ENCODE measurements at regions not wholly inside any gene's neighbourhood (a gene's known extent, or its start where the extent isn't known, plus 50 kb on each side); places are given as distances from the start of the nearest gene placed in this dataset.

DNA sequence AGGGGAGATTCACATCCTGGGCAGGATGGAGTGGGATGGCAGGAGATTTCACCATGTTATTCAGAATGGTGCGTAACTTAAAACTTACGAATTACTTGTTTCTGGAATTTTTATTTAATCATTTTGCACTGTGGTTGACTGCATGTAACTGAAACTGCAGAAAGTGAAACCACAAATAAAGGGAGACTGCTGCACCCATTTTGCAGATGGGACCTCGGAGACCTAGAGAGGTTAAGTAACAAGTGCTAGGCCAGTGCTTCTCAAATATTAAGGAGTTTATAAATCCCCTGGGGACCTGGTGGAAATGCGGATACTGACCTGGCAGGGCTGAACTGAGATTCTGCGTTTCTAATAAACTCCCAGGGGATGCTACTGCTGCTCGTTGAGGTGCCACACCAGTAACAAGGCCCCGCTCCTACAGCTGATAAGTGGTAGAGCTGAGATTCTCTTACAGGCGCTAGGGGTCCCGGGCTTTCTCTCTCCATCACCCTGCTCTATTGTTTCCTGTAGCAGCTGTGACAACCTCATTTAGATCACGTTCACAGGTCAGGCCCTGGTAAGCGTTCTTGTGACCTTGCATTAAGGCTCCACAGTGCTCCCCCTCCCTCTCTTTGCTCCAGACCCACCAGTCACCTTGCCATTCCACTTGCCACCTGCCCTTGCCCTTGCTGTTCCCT, 167.1 kb upstream of the CDH13 start:
- no peak for ATAC-seq (ENCODE audit: low read depth)
- Mint-ChIP-seq H3K36me3 (ENCODE audit: low read depth) (no peaks in the 10 kb centered on the region), H3K9me3 (no peaks in the 10 kb centered on the region), H3K27ac (no peak overlapping the region), H3K4me1 (no peaks in the 10 kb centered on the region), H3K27me3 (no peaks in the 10 kb centered on the region), H3K4me3 (no peak overlapping the region)
- ChIA-PET CTCF (no interaction called here), POLR2A (no interaction called here)
- intact Hi-C loops (cut with micrococcal nuclease): no loop called here
- DNase-seq: no peak
- TF ChIP-seq, protein P1, sequence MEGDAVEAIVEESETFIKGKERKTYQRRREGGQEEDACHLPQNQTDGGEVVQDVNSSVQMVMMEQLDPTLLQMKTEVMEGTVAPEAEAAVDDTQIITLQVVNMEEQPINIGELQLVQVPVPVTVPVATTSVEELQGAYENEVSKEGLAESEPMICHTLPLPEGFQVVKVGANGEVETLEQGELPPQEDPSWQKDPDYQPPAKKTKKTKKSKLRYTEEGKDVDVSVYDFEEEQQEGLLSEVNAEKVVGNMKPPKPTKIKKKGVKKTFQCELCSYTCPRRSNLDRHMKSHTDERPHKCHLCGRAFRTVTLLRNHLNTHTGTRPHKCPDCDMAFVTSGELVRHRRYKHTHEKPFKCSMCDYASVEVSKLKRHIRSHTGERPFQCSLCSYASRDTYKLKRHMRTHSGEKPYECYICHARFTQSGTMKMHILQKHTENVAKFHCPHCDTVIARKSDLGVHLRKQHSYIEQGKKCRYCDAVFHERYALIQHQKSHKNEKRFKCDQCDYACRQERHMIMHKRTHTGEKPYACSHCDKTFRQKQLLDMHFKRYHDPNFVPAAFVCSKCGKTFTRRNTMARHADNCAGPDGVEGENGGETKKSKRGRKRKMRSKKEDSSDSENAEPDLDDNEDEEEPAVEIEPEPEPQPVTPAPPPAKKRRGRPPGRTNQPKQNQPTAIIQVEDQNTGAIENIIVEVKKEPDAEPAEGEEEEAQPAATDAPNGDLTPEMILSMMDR (IDR thresholded peaks at IDR 0.05): no peak

DNA sequence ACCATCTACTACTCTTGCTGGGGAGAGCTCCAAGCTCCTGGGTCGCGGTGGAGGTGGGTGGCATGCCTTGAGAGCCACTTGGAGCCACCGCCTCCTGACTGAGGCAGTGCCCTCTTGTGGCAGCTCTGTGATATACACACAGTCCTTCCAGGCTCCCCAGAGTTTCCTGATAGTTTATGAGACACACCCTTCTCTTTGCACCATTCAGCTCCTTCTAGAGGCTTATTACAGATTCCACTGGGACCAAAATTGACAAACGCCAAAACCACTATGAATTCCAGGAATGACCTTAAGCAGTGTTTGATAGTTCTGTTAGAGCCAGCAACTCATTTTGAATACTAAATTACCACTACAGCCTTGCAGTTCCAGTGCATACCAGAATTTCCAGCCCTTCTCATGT, 170.1 kb upstream of the CDH13 start:
- H3K27me3 Mint-ChIP-seq: no peaks in the 10 kb centered on the region
- ATAC-seq (ENCODE audit: low read depth): peak; percentile 21
- intact Hi-C loops (cut with micrococcal nuclease): no loop called here
- H3K4me1 Mint-ChIP-seq: no peaks in the 10 kb centered on the region
- TF ChIP-seq, protein P1 (IDR thresholded peaks at IDR 0.05): no peak
- H3K9me3 Mint-ChIP-seq: no peaks in the 10 kb centered on the region
- CTCF ChIA-PET: interaction anchor here (0.7 kb wide), 1 partner anchor 70 kb away, joined by 3 read pairs; no protein-coding TSS in a partner anchor
- DNase-seq: no peak
- no peaks in the 10 kb centered on the region for H3K36me3 Mint-ChIP-seq (ENCODE audit: low read depth)
- H3K4me3 Mint-ChIP-seq: no peak overlapping the region
- no peak overlapping the region for H3K27ac Mint-ChIP-seq
- POLR2A ChIA-PET: no interaction called here

DNA sequence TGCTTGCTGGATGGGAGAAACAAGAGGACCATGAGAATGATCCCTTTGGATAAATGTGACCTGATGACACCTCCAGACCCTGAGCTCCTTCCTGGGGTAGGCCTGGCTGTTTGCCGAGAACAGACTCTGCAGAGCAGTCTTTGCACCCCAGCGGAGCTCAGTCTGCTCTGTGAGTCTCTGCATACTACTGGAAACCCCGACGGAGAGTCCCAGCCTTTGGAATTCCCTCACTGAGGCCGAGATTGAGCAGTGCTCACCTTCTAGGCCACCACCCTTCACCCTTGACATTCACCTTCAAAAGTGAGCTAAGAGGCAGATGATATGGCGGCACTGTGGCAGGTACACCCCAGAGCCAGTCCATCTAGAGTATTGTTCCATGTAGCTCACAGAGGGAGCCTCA, 172.2 kb upstream of the CDH13 start:
- DNase-seq: no peak
- ChIA-PET CTCF (no interaction called here), POLR2A (no interaction called here)
- Mint-ChIP-seq H3K27me3 (no peaks in the 10 kb centered on the region), H3K9me3 (no peaks in the 10 kb centered on the region), H3K4me3 (no peak overlapping the region), H3K36me3 (ENCODE audit: low read depth) (no peaks in the 10 kb centered on the region), H3K4me1 (no peaks in the 10 kb centered on the region), H3K27ac (no peak overlapping the region)
- no peak for ATAC-seq (ENCODE audit: low read depth)
- intact Hi-C loops (cut with micrococcal nuclease): no loop called here
- TF ChIP-seq, protein P1 (IDR thresholded peaks at IDR 0.05): no peak

DNA sequence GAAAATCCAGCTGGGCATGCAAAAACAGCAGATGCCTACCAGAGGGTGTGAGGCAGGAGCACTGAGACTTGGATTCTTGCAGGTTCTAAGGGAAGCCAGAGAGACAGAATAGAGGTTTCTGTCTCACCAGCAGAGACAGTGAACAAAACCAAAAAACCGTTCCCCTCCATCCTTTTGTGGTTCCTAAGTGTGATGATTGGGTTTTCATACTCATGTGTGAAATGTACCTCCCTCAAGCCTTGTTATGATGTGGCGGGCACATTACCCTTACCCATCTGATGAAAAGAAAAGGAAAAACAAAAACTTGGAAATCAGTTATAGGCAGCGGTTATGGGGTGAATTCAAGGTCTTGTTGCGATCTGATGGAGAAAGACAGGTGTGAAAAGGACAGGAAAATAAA, 172.6 kb upstream of the CDH13 start:
- TF ChIP-seq, protein P1 (IDR thresholded peaks at IDR 0.05): no peak
- DNase-seq (no peak), ATAC-seq (ENCODE audit: low read depth) (no peak)
- H3K4me1 Mint-ChIP-seq: no peaks in the 10 kb centered on the region
- H3K36me3 Mint-ChIP-seq (ENCODE audit: low read depth): no peaks in the 10 kb centered on the region
- H3K9me3 Mint-ChIP-seq: no peaks in the 10 kb centered on the region
- intact Hi-C loops (cut with micrococcal nuclease): no loop called here
- CTCF ChIA-PET: no interaction called here
- POLR2A ChIA-PET: no interaction called here
- no peak overlapping the region for H3K27ac Mint-ChIP-seq
- no peaks in the 10 kb centered on the region for H3K27me3 Mint-ChIP-seq
- no peak overlapping the region for H3K4me3 Mint-ChIP-seq

DNA sequence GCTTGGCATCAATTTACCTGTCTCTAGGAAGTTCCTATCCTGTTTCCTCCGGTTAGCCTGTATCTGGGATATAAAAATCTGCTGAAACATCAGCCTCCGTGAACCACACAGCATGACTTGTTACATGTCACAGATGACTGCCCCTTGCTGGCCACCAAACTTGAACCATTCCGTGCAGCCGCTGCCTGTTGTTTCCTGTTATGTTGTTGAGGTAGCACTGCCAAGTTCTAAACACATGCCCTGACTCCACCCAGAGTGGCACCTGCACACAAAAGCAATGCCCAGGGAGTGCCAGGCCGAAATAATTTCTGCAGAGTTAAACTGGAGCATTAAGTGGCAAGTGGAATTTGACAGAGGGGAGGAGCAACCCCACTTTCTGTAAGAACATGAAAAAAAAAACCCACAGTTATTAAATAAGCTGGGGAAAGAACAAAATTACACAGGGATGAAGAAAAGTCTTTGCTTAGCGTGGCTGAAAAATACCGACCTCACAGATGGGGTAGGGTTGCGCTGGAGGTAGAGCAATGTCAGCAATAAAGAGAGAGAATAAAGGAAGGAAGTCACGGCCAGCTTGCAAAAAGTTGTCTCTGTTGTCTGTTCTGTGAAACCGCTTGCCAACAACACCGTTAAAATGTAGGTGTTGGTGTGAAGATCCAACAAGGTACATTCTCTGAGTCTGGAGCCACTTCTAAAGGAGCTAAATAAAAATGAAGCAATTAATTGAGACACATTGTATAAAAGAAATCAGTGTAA, 174.6 kb upstream of the CDH13 start:
- no peak overlapping the region for H3K4me3 Mint-ChIP-seq
- POLR2A ChIA-PET: no interaction called here
- no peaks in the 10 kb centered on the region for H3K9me3 Mint-ChIP-seq
- H3K27me3 Mint-ChIP-seq: no peaks in the 10 kb centered on the region
- H3K27ac Mint-ChIP-seq: no peak overlapping the region
- H3K36me3 Mint-ChIP-seq (ENCODE audit: low read depth): no peaks in the 10 kb centered on the region
- intact Hi-C loops (cut with micrococcal nuclease): no loop called here
- ATAC-seq (ENCODE audit: low read depth) (no peak), DNase-seq (no peak)
- CTCF ChIA-PET: no interaction called here
- H3K4me1 Mint-ChIP-seq: no peaks in the 10 kb centered on the region
- TF ChIP-seq, protein P1 (IDR thresholded peaks at IDR 0.05): no peak
